ENCODE measurements at regions not wholly inside any gene's neighbourhood (a gene's known extent, or its start where the extent isn't known, plus 50 kb on each side); places are given as distances from the start of the nearest gene placed in this dataset.

GRCh38 chr5:58151414-58151813 lies 308.5 kb downstream of the PLK2 start:
- Histone ChIP-seq H3K4me3 (no peak overlapping the region), H3K4me1 (no peaks in the 10 kb centered on the region), H3K36me3 (no peaks in the 10 kb centered on the region), H3K27ac (no peak overlapping the region), H3K27me3 (no peaks in the 10 kb centered on the region), H3K9me3 (no peaks in the 10 kb centered on the region)
- DNase-seq, result no peak
- no peak for TF ChIP-seq EP300 (IDR thresholded peaks at IDR 0.05)
- TF ChIP-seq POLR2AphosphoS5 (IDR thresholded peaks at IDR 0.05), result no peak
- TF ChIP-seq POLR2A (IDR thresholded peaks at IDR 0.05), result no peak
- intact Hi-C loops (cut with DNase I; ENCODE audit: low total_unique reads), result no loop called here
- WGBS, 5 donors, result 85 to 94% (median 92%) methylated on average over 1 of the region's 1 CpG

DNA sequence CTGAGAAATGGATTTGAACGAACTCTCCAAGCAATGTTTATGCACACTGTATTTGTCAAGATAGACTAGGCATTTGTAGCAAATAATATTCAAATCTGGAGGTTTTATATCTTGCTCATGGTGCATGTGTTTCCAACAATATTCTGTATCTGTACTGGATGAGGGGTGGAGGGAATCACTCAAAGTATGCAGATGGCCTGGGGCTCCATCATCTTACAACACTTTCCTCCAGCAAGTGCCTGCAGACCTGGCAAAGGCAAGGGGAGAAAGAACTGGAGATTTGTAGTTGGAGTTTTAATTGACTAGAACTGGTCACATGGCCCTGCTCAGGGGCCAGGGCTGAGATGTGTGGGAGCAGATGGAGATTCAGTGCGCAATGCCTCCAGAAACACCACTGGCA lies 309.0 kb downstream of the PLK2 start:
- Histone ChIP-seq H3K27ac (no peak overlapping the region), H3K36me3 (no peaks in the 10 kb centered on the region), H3K9me3 (no peaks in the 10 kb centered on the region), H3K4me1 (no peaks in the 10 kb centered on the region), H3K27me3 (no peaks in the 10 kb centered on the region), H3K4me3 (no peak overlapping the region)
- intact Hi-C loops (cut with DNase I; ENCODE audit: low total_unique reads), result no loop called here
- no peak for TF ChIP-seq POLR2A (IDR thresholded peaks at IDR 0.05)
- no peak for TF ChIP-seq CTCF (IDR thresholded peaks at IDR 0.05)
- no peak for TF ChIP-seq EP300 (IDR thresholded peaks at IDR 0.05)
- TF ChIP-seq POLR2AphosphoS5 (IDR thresholded peaks at IDR 0.05), result no peak
- no peak for DNase-seq
- WGBS, 5 donors, result 95 to 100% (median 98%) methylated on average over 2 of the region's 2 CpGs

GRCh38 chr5:58149746-58150145 lies 310.1 kb downstream of the PLK2 start:
- Histone ChIP-seq H3K9me3 (no peaks in the 10 kb centered on the region), H3K4me1 (no peaks in the 10 kb centered on the region), H3K36me3 (no peaks in the 10 kb centered on the region), H3K27me3 (no peaks in the 10 kb centered on the region), H3K4me3 (no peak overlapping the region), H3K27ac (no peak overlapping the region)
- 74 to 92% (median 84%) methylated on average over 4 of the region's 4 CpGs for WGBS, 5 donors
- intact Hi-C loops (cut with DNase I; ENCODE audit: low total_unique reads), result no loop called here
- no peak for DNase-seq
- no peak for TF ChIP-seq POLR2AphosphoS5 (IDR thresholded peaks at IDR 0.05)
- TF ChIP-seq EP300 (IDR thresholded peaks at IDR 0.05), result no peak
- no peak for TF ChIP-seq POLR2A (IDR thresholded peaks at IDR 0.05)
- TF ChIP-seq CTCF (IDR thresholded peaks at IDR 0.05), result no peak

- 73 to 83% (median 76%) methylated on average over 3 of the region's 3 CpGs for WGBS, 5 donors
- no peak for DNase-seq
- Histone ChIP-seq H3K27ac (no peak overlapping the region), H3K4me1 (no peaks in the 10 kb centered on the region), H3K27me3 (no peaks in the 10 kb centered on the region), H3K9me3 (no peaks in the 10 kb centered on the region), H3K4me3 (no peak overlapping the region), H3K36me3 (no peaks in the 10 kb centered on the region)
- TF ChIP-seq POLR2A (IDR thresholded peaks at IDR 0.05) (no peak), POLR2AphosphoS5 (IDR thresholded peaks at IDR 0.05) (no peak), CTCF (IDR thresholded peaks at IDR 0.05) (no peak), EP300 (IDR thresholded peaks at IDR 0.05) (no peak)
- intact Hi-C loops (cut with DNase I; ENCODE audit: low total_unique reads), result no loop called here
Measured at GRCh38 chr5:58149345-58149744, 310.5 kb downstream of the PLK2 start.

GRCh38 chr5:58148254-58148775 lies 311.6 kb downstream of the PLK2 start:
- intact Hi-C loops (cut with DNase I; ENCODE audit: low total_unique reads), result no loop called here

More at GRCh38 chr5:58148254-58148775, 311.6 kb downstream of the PLK2 start:
- H3K9me3 ChIP-seq, result no peaks in the 10 kb centered on the region
- no peak overlapping the region for H3K27ac ChIP-seq
- H3K27me3 ChIP-seq, result no peaks in the 10 kb centered on the region
- no peaks in the 10 kb centered on the region for H3K4me1 ChIP-seq
- no peak for TF ChIP-seq POLR2AphosphoS5 (IDR thresholded peaks at IDR 0.05)
- no peak for TF ChIP-seq CTCF (IDR thresholded peaks at IDR 0.05)
- TF ChIP-seq POLR2A (IDR thresholded peaks at IDR 0.05), result no peak
- no peak for TF ChIP-seq EP300 (IDR thresholded peaks at IDR 0.05)
- DNase-seq, result no peak
- no peaks in the 10 kb centered on the region for H3K36me3 ChIP-seq
- H3K4me3 ChIP-seq, result no peak overlapping the region

Measured in stomach (tissue), 8 donors.